GM21576 (cell line): ENCODE measurements at regions not wholly inside any gene's neighbourhood (a gene's known extent, or its start where the extent isn't known, plus 50 kb on each side); places are given as distances from the start of the nearest gene placed in this dataset.
"Not testable (repeated sequence)": the region's sequence is repeated elsewhere in the genome, so short reads cannot be mapped to it uniquely, and the experiment has no call there.

Experiments
- ATAC-seq: cut with Tn5 transposase; IDR thresholded peaks from one replicate; pipeline ENCODE4 v1.9.1; 2021; ENCODE audit warnings: mild to moderate bottlenecking, moderate library complexity; ENCODE audit not compliant: unreplicated experiment

DNA sequence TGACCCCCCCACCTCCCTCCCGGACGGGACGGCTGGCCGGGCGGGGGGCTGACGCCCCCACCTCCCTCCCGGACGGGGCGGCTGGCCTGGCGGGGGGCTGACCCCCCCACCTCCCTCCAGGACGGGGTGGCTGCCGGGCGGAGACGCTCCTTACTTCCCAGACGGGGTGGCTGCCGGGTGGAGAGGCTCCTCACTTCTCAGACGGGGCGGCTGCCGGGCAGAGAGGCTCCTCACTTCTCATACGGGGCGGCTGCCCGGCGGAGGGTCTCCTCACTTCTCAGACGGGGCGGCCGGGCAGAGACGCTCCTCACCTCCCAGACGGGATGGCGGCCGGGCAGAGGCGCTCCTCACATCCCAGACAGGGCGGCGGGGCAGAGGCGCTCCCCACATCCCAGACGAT, 84.7 kb downstream of the OR2B2 start:
- ATAC-seq, result not testable (repeated sequence)

DNA sequence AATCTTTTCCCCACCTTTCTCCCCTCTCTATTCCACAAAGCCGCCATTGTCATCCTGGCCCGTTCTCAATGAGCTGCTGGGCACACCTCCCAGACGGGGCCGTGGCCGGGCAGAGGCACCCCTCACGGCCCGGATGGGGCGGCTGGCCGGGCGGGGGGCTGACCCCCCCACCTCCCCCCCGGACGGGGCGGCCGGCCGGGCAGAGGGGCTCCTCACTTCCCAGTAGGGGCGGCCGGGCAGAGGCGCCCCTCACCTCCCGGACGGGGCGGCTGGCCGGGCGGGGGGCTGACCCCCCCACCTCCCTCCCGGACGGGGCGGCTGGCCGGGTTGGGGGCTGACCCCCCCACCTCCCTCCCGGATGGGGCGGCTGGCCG, 85.6 kb downstream of the OR2B2 start:
- ATAC-seq, result not testable (repeated sequence)

DNA sequence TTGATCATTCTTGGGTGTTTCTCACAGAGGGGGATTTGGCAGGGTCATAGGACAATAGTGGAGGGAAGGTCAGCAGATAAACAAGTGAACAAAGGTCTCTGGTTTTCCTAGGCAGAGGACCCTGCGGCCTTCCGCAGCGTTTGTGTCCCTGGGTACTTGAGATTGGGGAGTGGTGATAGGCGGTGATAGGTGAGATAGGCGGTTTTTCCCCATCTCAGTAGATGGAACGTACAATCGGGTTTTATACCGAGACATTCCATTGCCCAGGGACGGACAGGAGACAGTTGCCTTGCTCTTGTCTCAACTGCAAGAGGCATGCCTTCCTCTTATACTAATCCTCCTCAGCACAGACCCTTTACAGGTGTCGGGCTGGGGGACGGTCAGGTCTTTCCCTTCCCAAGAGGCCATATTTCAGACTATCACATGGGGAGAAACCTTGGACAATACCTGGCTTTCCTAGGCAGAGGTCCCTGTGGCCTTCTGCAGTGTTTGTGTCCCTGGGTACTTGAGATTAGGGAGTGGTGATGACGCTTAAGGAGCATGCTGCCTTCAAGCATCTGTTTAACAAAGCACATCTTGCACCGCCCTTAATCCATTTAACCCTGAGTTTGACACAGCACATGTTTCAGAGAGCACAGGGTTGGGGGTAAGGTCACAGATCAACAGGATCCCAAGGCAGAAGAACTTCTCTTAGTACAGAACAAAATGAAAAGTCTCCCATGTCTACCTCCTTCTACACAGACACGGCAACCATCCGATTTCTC, 86.2 kb downstream of the OR2B2 start:
- ATAC-seq, result not testable (repeated sequence)

DNA sequence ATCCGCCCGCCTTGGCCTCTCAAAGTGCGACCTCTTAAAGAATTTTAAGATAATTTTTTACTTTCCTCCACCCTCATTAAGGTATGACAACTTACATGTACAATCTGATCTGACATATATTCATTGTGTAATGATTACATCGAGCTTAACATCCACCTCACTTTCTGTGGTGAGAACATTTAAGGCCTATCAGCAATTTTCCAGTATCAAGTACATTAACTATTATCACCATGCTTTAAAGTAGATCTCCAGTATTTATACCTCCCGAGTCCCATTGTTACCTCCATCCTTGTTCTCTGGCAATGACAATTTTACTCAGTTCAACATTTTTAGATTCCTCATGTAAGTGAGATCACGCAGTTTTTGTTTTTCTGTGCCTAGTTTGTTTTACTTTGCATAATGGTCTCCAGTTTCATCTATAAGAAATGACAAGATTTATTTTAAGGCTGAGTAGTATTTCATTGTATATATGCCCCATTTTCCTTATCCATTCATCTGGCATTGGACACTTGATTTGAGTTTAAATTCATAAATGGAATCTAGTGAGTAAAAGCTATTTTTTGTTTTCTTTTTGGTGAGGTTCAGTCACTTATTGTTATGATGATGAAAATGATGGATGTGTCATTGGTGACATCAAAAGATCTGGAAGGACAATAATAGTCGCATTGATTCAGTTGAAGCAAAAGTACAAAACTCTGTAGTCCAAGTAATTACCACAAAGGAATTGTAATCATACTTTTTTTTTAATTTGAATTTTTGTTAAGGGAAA, 87.0 kb downstream of the OR2B2 start:
- no peak for ATAC-seq

DNA sequence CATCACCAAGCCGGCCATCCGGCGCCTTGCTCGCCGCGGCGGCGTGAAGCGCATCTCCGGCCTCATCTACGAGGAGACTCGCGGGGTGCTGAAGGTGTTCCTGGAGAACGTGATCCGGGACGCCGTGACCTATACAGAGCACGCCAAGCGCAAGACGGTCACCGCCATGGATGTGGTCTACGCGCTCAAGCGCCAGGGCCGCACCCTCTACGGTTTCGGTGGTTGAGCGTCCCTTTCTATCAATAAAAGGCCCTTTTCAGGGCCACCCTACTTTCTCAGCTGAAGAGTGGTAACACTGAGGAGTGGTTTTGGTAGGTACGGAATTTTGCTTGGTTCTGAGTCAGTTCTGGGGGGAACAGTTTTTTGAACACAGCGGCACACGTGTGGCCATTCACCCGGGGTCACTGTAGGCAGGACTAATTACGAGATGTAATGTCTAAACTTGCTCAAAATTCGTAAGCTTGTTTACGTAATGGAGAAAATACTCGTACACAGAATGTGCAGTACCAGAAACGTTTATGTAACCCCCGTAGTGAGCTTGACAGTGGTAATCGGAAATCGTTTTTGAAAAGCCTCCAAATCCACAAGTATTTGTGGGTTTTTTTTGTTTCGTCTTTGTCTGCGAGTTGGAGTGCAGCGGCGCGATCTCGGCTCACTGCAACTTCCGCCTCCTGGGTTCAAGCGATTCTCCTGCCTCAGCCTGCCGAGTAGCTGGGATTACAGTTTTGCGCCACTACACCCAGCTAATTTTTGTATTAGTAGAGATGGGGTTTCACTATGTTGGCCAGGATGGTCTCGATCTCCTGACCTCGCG, 87.8 kb downstream of the OR2B2 start:
- ATAC-seq, result peak; percentile 56

DNA sequence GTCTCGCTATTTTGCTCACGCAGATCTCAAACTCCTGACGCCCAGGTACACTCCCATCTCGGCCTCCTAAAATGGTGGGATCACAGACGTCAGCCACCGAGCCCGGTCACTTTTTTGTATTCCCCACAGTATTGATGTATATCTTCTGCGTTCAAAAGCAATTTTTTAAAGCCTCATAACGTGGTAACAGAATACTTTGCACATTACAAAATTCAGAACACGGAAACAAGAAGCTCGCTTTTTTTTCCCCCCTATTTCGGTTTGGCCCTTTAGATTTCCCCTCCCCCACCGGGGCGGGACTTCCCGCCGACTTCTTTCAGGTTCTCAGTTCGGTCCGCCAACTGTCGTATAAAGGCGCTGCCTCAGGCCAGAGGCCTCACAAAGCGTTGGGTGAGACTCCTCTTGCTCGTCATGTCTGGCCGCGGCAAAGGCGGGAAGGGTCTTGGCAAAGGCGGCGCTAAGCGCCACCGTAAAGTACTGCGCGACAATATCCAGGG, 88.4 kb downstream of the OR2B2 start:
- ATAC-seq, result peak; percentile 48

DNA sequence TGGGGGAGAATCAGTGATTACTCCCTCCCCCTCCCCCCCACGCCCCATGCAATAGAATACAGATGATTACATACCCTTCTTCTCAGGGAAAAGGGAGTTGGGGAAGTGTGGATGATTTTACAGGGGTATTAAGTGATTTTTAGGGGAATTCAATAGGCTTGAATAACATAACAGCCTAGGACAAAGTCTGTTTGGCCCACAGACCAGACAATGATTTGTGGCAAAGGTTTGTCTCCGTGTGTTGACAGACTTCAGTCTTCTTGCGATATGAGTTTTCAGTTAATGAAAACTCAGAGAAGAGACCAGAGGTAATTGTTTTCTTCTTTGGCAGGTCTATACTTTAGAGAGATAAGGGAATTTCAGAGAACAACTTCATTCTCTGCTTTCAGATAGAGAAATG, 95.3 kb downstream of the OR2B2 start:
- ATAC-seq, result no peak

DNA sequence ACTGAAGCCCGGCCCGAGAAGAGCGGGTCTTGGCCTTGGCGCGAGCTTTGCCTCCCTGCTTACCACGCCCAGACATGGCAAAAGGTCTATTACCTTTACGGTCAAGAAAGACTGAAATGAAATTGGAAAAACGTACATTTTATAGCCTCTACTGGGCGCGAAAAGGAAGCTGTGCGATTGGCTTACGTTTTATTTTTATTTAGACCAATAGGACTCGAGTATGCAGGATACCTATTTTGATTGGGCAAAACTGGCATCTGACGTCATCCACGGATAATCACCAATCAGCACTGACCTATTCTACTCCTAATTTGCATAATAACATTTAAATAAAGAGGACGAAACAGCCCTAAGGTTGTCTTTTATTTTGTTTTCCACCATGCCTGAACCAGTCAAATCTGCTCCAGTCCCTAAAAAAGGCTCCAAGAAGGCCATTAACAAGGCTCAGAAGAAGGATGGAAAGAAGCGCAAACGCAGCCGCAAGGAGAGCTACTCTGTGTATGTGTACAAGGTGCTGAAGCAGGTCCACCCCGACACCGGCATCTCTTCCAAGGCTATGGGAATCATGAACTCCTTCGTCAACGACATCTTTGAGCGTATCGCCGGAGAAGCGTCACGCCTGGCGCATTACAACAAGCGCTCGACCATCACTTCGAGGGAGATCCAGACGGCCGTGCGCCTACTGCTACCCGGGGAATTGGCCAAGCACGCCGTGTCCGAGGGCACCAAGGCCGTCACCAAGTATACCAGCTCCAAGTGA, 97.4 kb downstream of the OR2B2 start:
- peak; percentile 60 for ATAC-seq

DNA sequence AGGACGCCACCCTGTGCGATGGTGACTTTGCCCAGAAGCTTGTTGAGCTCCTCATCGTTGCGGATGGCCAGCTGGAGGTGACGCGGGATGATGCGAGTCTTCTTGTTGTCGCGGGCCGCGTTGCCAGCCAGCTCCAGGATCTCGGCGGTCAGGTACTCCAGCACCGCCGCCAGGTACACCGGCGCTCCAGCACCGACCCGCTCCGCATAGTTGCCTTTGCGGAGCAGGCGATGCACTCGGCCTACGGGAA, 97.9 kb downstream of the OR2B2 start:
- peak; percentile 9 for ATAC-seq

DNA sequence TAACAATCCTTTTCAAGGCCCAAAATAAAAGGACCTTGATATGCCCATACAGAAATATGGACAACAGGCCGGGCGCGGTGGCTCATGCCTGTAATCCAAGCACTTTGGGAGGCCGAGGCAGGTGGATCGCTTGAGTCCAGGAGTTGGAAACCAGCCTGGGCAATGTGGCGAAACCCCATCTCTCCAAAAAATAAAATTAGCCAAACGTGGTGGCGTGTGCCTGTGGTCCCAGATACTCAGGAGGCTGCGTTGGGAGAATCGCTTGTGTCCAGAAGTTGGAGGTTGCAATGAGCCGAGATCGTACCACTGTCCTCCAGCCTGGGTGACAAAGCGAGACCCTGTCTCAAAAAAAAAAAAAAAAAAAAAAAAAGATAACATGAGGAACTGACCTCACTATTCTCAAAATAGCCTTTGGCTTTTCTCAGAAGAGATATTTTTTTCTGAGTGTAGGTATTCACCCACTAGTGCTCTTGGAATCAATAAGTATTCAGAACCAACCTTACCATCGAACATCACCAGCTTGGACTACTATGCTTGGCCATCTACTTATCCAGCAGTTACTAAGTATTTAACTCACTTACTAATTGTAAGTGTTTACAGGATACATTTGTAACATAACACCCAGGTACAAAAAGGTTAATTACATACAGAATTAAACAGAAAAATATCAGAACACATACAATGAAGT, 99.2 kb downstream of the OR2B2 start:
- no peak for ATAC-seq

DNA sequence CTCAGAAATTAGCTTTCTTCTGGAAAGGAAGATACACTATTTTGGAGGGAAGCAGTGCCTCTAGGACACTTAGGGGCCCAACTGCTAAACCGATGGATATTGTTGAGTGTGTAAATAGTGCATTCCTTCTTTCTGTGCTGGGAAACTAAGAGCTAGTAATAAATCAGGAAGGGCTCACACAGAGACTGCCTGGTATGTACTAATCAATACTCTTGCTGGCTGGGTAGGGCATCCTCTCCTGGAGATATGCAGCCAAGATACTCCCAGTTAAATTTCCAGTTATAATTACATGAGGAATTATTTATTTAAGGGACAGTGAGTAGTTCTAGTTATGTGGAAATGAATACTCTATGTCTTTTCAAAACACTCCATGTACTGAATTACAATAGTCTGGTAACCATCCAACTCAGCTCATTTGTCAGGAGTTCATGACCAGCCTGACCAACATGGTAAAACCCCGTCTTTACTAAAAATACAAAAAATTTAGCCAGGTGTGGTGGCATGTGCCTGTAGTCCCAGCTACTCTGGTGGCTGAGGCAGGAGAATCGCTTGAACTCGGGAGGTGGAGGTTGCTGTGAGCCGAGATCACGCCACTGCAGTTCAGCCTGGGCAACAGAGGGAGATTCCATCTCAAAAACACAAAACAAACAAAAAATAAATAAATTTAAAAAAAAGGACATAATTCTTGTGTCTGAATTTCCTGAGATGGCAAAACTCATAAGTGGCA, 100.0 kb downstream of the OR2B2 start:
- ATAC-seq, result no peak

DNA sequence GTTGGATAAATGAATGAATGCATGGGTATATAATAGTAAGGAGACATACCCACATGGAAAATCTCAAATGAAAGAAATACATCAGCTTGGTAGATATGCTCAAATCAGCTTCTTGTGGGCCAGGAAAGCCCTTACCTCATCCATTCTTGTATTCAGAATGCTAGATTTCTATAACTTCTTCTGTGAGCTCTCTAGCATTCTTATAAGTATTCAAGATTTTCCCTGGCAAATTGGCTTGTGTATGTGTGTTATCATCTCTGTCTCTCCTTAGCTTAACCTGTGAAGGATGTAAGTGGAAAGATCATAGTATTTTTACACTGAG, 100.8 kb downstream of the OR2B2 start:
- no peak for ATAC-seq

DNA sequence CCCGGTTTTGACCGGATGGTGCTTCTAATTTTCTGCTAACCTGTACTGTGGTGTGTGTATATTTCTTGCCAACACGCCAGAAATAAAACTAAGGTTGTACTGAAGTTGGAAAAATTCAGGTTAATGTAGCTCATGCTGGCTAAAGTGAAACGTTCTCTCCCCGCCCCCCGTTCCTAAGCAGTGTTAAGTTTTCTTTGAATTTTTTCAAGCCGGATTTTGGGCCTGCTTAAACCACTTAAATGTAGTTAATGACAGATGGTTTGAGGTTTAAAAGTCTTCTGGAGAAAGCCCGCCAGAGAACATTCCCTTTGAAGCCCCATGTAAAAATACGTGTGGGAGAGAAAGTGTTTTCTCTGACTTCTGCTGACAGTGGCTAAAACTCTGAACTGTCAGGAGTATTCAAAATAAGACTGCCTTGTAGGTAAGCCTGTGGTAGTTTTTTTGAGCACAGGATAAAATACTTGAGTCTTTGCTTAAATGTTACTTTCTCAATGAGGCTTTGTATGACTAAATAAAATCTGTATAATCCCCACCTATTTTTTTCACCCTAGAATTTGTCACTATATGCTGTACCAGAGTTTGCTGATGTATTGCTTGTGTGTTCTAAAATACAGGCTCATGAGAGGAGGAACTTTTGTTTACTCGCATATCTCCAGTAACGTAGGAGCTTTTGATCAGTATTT, 101.3 kb downstream of the OR2B2 start:
- ATAC-seq, result no peak

DNA sequence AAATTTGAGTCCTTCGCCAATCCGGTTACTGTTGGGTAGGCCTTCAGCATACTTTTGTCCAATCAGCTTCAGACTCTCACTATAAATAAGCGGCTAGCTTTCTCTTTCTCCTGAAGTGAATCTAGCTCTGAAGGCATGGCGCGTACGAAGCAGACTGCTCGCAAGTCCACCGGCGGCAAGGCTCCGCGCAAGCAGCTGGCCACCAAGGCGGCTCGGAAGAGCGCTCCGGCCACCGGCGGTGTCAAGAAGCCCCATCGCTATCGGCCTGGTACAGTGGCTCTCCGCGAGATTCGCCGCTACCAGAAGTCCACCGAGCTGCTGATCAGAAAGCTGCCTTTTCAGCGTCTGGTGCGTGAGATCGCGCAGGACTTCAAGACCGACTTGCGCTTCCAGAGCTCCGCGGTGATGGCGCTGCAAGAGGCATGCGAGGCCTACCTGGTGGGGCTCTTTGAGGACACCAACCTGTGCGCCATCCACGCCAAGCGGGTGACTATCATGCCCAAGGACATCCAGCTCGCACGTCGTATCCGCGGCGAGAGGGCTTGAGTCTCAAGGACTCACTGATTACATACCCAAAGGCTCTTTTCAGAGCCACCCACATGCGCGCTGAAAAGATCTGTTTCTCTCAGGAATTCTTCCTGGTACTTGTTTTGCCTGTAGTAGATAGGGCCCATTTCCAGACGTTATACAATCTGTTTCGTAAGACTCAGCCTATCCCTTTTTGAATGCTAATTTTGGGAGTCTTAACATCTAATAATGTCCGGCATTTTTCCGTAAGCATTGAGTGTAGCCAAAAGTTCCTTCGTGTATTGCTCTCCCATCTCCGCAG, 102.0 kb downstream of the OR2B2 start:
- peak; percentile 25 for ATAC-seq

DNA sequence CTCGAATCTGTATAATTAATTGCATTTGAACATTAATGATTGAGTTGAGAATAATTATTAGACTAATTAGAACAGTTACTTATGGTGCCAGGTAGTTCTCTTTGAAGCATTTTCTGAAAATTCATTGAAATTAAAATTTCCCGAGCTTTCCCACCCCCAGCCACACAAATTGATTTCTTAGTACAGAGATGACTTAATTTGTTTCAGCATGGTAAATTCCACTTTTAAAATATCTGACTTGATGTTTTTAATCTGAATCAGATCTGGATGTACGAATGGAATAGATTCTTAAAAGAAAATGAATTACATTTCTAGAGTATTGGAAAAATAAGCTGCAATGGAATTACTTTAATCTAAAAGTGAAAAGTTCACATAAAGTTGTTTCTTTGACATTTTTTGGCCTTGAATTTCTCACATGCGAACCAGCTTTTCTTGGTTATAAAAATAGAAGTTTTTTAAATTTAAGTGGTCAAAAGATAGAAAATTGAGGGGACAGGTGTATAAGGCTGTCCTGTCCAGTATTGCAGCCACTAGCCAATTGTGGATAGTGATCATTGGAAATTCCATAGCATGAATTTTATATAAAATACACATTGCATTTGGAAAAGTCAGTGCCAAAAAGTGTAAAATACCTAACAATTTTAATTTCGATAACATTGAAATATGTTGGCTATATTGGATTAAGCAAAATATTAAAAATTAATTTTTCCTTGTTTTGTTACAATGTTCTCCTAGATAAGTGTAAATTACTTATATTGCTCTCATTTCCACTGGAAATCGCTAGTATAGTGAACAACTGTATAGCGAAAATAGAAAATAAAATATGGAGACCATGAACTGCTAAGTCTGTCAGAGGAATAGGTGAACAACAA, 102.9 kb downstream of the OR2B2 start:
- ATAC-seq, result no peak

DNA sequence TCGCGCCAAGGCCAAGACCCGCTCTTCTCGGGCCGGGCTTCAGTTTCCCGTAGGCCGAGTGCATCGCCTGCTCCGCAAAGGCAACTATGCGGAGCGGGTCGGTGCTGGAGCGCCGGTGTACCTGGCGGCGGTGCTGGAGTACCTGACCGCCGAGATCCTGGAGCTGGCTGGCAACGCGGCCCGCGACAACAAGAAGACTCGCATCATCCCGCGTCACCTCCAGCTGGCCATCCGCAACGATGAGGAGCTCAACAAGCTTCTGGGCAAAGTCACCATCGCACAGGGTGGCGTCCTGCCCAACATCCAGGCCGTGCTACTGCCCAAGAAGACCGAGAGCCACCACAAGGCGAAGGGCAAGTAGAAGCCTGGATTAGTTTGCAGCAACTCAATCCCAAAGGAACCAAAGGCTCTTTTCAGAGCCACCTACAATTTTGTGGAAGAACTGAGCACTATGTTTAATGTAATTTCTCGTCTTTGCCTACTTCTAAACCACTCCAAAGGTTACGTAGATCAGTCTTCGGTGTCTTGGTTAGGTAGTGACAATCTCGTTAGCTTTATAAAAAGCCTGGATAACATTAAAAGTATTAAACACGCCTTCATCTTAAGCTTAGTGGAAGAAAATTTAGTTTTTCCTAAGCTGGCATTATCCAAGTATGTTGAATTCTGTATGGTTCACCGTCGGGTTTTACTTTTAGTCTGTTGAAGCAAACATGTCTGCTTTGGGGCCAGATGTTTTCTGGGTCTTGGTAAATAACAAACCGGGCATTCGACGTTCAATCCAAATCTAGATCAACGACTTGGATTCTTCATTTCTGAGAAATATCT, 103.7 kb downstream of the OR2B2 start:
- ATAC-seq, result peak; percentile 11
